MM.1S (cell line): ENCODE measurements at regions not wholly inside any gene's neighbourhood (a gene's known extent, or its start where the extent isn't known, plus 50 kb on each side); places are given as distances from the start of the nearest gene placed in this dataset.

Experiments used
- EZH2 ChIP-seq: fragments of 300-600 bp; sonication (generic); optimal IDR thresholded peaks from 2 replicates; pipeline ENCODE3; 2017; ENCODE audit warnings: low read depth, mild to moderate bottlenecking, antibody characterized with exemption, low read length, mixed read lengths
- TF ChIP-seq, protein P1 (sequence below): fragments of 300-600 bp; sonication (generic); IDR thresholded peaks from 2 replicates; pipeline ENCODE4 v1.5.1; 2016; ENCODE audit warnings: antibody characterized with exemption, low read length, mixed read lengths

DNA sequence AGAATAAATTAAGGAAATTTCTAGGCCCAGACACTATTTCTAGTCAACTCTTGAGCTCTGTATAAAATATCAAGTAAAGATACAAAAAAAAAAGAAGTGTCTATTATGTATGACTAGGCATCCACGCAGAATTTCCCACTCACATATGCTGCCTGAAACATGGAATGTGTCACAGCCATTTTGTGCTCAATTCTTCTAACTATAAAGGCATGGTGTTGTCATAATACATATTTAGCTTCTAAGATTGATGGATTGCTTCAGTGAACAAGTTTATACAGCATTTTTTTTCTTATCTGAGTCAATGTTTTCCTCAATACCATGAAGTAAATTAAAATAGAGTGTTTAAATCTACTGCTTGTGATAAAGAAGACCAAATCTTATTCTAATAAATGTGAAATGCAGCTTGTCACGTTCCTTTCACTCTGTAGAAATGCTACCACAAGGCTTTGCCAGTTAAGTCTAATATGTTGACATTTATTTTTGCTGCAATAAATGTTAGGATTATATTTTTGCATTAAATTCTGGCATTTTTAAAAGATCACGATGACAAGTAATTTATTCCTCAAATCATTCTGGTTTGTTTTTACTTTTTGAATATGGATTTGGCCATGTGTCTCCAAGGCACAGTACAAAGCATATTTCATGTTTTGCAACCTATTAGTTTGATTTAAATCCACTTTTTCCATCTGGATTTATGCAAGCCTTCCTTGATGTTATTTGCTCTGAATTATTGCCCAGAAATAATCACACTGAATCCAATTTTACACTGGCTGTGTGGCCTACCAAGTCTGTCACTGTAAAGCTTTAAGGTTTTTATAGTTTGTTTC lies 1829.0 kb upstream of the PCDH7 start:
- TF ChIP-seq, protein P1, sequence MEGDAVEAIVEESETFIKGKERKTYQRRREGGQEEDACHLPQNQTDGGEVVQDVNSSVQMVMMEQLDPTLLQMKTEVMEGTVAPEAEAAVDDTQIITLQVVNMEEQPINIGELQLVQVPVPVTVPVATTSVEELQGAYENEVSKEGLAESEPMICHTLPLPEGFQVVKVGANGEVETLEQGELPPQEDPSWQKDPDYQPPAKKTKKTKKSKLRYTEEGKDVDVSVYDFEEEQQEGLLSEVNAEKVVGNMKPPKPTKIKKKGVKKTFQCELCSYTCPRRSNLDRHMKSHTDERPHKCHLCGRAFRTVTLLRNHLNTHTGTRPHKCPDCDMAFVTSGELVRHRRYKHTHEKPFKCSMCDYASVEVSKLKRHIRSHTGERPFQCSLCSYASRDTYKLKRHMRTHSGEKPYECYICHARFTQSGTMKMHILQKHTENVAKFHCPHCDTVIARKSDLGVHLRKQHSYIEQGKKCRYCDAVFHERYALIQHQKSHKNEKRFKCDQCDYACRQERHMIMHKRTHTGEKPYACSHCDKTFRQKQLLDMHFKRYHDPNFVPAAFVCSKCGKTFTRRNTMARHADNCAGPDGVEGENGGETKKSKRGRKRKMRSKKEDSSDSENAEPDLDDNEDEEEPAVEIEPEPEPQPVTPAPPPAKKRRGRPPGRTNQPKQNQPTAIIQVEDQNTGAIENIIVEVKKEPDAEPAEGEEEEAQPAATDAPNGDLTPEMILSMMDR, result no peak
- TF ChIP-seq EZH2, result no peak
